AG09309 (cell line): ENCODE measurements at regions not wholly inside any gene's neighbourhood (a gene's known extent, or its start where the extent isn't known, plus 50 kb on each side); places are given as distances from the start of the nearest gene placed in this dataset.
A peak's percentile ranks its signal among the peaks of the same experiment; 100 is the strongest.

Experiments
- DNase-seq: peaks from one replicate; pipeline ENCODE4 v3.0.0-alpha.2; 2010; ENCODE audit warnings: low read depth
- H3K4me3 ChIP-seq: 2 replicates; pipeline ENCODE4 v1.5.1; 2011; ENCODE audit warnings: mild to moderate bottlenecking, low read depth, low read length, moderate library complexity; ENCODE audit not compliant: control insufficient read depth
- CTCF ChIP-seq: IDR thresholded peaks from 2 replicates; pipeline ENCODE4 v1.5.1; 2011; ENCODE audit warnings: mild to moderate bottlenecking, low read depth, low read length, inconsistent platforms; ENCODE audit not compliant: insufficient read depth, control insufficient read depth; ENCODE audit errors: missing control alignments

- TF ChIP-seq CTCF, result no peak
- no peak overlapping the region for H3K4me3 ChIP-seq
- no peak for DNase-seq
Measured at GRCh38 chr21:33977721-33978369, 62.2 kb upstream of the ATP5PO start.

- TF ChIP-seq CTCF, result no peak
- no peak for DNase-seq
- H3K4me3 ChIP-seq, result no peak overlapping the region
Measured at GRCh38 chr21:33977017-33977720, 61.6 kb upstream of the ATP5PO start.

GRCh38 chr21:33976082-33977016 lies 60.7 kb upstream of the ATP5PO start:
- DNase-seq, result peak; percentile 91
- TF ChIP-seq CTCF, result no peak
- H3K4me3 ChIP-seq, result peak overlapping the region; percentile 12; the same call in 1 of the 2 replicates

- no peak overlapping the region for H3K4me3 ChIP-seq
- no peak for TF ChIP-seq CTCF
- no peak for DNase-seq
Measured at GRCh38 chr21:33975548-33976081, 60.0 kb upstream of the ATP5PO start.

GRCh38 chr21:33974513-33975468 lies 59.2 kb upstream of the ATP5PO start:
- no peak for TF ChIP-seq CTCF
- no peak overlapping the region for H3K4me3 ChIP-seq
- DNase-seq, result no peak
